Skin epidermis (tissue), 12 donors: ENCODE measurements at regions not wholly inside any gene's neighbourhood (a gene's known extent, or its start where the extent isn't known, plus 50 kb on each side); places are given as distances from the start of the nearest gene placed in this dataset.
"Not testable (repeated sequence)": the region's sequence is repeated elsewhere in the genome, so short reads cannot be mapped to it uniquely, and the experiment has no call there.

Experiments
- H3K27ac ChIP-seq, 21 experiments: fragments of 200-600 bp; sonication (generic) in 11 of 21; one replicate each; pipeline ENCODE4 v1.5.0; 2020; ENCODE audit warnings: mild to moderate bottlenecking in 3 of 21, inconsistent platforms in 2 of 21, moderate library complexity in 2 of 21
- H3K4me3 ChIP-seq, 7 experiments: fragments of 200-600 bp; sonication (generic) in 2 of 7; one replicate each; pipeline ENCODE4 v1.5.0; 2020; ENCODE audit warnings: inconsistent platforms in 2 of 7, mild to moderate bottlenecking in 2 of 7, moderate library complexity in 1 of 7

- H3K27ac ChIP-seq = no peak overlapping the region
Measured at GRCh38 chr4:17055788-17056187, 157.3 kb upstream of the LDB2 start.

DNA sequence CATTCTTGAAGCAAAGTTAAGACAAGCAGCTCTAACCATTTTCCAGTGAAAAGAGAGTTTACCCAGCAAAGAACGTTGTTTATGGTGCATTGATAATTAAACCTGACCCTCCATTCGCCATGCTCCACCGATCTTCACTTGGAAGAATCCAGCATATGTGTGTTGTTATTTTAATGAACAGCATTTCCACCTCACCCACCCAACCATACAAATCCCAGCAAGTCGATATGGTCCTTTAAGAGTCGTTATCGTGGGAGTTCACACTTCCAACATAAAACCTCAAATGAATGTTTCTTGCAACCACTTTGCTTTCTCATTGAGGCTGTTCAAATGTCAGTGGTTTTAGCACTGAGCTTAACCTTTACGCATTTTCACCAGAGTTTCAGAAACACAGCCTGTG is 147.4 kb upstream of the LDB2 start:
- no peak overlapping the region for H3K4me3 ChIP-seq
- H3K27ac ChIP-seq = no peak overlapping the region

More at GRCh38 chr4:17055788-17056187, 157.3 kb upstream of the LDB2 start:
- no peak overlapping the region for H3K4me3 ChIP-seq

DNA sequence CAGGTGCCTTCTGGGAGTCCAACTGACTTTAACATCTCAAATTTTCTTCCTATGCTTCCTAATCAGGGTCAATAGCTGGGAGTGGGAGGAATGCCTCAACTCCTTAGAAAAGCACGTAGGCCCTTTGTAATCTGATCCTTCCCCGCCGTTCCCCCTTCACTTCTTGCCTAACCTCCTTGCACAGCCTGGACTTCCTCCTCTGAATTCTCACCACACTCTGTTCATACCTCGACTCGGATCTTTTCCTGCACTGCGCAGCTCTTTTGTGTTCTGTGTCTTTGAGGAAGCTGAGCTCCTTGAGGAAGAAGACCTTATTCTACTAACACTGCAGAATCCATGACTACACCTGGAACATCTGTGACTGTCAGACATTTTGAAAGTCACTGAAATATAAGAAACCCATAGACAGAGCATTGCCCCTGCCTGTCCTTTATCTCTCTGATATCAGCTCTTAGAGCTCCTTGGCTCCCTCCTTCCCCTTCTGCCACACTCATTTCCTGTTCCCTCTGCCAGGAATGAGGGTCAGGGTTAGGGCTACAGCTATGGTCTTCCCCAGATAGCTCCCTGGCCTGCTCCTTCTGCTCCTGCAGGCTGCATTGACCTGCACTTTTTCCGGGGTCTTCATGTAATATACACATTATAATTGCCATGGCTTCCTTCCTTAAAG is 140.2 kb upstream of the LDB2 start:
- Histone ChIP-seq H3K27ac (no peak overlapping the region), H3K4me3 (no peak overlapping the region)

DNA sequence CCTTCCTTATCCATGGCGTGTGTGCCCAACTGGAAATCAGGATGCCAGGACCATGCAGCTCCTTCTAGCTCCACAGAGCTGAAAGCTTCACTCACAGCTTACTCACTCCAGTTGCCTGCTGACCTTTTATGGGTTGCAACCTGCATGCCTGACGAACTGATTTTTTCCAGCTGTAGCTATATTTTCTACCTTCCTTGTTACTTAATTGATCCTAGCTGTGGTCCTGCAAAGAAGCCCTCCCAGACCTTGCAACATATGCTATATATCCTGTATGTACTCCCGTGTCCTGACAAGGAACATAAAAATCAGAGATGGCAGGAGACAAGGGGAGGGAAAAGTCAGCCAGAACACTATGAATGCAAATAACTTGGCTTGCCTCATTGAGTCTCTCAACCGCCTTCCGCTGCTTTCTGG is 135.3 kb upstream of the LDB2 start:
- H3K27ac ChIP-seq = no peak overlapping the region
- no peak overlapping the region for H3K4me3 ChIP-seq

DNA sequence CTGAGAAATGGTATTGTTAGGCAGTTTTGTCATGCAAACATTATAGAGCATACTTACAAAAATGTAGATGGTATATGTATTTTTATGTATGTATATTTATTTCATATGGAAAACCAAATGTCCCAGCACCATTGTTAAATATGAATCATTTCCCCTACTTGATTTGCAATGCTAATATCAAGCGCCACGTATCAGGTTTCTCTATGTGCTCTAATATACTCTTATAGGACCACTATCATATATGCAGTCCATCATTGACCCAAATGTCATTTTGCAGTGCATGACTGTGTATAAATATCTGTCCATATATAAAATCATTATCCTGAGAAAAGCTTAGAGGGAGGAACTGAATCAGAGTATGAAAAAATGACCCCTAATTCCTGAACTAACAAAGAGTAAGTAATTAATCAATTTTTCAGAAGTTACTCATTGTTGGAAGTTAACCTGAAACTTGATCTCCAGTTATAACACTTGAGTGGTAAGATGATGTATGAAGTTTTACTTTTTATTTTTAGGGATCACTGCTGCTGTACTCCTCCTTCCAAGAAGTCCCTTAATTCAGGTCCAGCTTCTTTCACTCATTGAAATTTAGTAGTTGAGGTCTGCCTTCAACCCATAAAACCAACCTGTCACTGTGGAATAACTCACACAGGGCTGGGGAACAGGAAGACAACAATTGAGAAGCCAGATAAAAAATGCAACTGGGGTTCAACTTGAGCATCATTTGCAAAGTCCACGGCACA is 134.8 kb upstream of the LDB2 start:
- Histone ChIP-seq H3K27ac (no peak overlapping the region), H3K4me3 (no peak overlapping the region)

DNA sequence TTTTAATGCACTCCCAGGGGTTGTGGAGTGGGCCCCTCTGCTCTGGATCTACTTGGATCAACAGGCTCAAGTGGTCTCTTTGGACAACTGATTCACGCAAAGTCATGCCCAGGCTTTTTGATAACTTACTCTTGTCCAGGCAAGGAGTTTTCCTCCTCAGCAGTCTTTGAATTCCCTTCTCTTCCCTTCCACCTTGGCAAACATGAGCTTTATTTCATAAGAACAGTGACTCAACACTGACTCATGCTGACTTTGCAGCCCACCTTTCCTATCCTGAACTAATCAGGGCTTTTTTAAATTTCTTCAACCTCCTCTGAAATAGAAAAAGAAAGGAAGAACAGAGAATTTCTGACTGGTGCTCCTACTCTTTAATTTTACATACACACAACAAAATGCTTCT is 132.1 kb upstream of the LDB2 start:
- Histone ChIP-seq H3K27ac (no peak overlapping the region), H3K4me3 (no peak overlapping the region)

DNA sequence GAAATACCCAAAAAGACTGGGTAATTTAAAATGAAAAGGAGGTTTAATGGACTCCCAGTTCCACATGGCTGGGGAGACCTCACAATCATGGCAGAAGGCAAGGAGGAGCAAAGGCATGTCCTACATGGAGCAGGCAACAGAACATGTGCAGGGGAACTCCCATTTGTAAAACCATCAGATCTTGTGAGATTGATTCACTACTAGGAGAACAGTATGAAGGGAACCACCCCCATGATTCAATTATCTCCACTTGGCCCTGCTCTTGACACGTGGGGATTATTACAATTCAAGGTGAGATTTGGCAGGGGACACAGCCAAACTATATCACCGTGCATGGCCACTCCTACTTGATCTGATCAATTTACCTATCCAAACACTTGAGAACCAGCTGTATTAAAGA is 131.5 kb upstream of the LDB2 start:
- H3K4me3 ChIP-seq = no peak overlapping the region

DNA sequence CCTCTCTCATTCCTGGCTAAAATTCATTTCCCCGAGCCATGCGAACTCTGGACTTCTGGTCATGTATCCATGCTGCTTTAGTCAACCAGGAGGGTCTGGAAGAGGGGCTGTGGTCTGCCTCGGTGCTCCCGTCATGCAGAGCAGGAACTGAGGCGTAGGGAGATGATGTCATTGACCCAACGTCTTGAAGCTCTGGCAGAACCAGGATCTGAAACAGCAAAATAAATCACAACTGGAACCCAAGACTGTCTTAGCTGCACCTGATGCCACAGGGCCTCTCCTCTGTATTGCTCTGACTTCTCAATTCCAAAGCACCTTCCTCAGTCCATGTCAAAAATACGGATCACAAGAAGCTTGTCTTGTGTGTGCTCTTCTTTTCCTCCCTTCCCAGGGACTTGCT is 131.0 kb upstream of the LDB2 start:
- no peak overlapping the region for H3K27ac ChIP-seq
- H3K4me3 ChIP-seq = no peak overlapping the region

More for the DNA sequence above, 131.5 kb upstream of the LDB2 start:
- no peak overlapping the region for H3K27ac ChIP-seq

DNA sequence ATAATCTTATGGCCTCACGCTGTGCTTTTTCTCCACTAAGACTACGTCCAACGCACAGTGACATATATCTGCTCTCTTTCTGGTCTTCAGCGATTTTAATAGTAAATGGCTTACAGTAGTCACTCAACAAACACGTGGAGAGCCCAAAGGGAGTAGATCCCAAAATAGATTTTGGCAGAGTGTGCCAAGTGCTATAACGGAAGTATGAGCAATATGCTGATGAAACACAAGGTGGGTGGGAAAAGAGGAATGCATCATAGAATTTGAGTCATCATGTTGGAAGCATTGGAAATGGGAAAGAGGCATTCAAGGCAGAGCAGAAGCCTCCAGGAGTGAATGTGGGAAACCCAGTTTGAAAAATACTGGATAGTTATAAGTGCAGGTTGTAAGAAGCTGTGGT is 129.1 kb upstream of the LDB2 start:
- Histone ChIP-seq H3K27ac (no peak overlapping the region), H3K4me3 (no peak overlapping the region)

GRCh38 chr4:17024425-17024824 is 126.0 kb upstream of the LDB2 start:
- Histone ChIP-seq H3K27ac (no peak overlapping the region), H3K4me3 (no peak overlapping the region)

DNA sequence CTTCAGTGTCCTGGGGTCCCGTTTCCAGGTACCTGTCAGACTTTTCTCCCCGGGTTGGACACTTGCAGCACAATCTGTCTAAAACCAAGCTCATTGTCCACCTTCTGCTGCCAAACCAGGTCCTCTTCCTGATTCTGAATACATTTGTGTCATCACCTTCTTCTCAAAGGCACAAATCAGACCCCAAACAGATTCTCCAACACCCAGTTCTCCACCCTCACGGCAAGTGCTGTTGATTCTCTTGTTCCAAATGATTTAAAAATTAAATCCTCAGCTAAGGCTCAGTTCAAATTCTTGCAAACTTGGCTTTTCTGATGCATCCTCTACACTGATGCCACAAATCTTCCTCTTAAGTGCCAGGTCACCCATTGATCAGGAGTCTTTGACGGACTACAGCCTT is 122.5 kb upstream of the LDB2 start:
- Histone ChIP-seq H3K4me3 (no peak overlapping the region), H3K27ac (no peak overlapping the region)

DNA sequence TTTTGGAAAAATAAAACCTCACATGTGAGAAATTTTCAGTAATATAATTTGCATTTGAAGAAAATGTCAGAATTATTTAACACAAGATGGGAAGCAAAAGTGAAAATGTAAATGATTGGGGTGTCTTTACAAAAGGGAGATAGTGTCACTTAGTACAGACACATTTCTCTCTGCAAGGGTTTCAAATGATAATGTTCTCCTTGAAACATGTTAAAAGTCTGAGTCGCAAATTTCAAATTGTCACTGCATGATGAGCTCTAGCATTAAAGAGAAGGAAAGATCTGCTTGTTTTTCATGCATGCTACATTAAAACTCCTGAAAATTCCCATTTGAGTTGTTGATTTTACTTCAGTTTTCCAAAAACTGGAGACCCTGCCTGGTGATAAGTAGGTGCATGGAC is 122.0 kb upstream of the LDB2 start:
- no peak overlapping the region for H3K4me3 ChIP-seq
- no peak overlapping the region for H3K27ac ChIP-seq

GRCh38 chr4:17018621-17019020 is 120.2 kb upstream of the LDB2 start:
- H3K4me3 ChIP-seq, H3K27ac ChIP-seq: not testable (repeated sequence)

- H3K27ac ChIP-seq = no peak overlapping the region
- no peak overlapping the region for H3K4me3 ChIP-seq
Measured at GRCh38 chr4:17018013-17018412, 119.6 kb upstream of the LDB2 start.

DNA sequence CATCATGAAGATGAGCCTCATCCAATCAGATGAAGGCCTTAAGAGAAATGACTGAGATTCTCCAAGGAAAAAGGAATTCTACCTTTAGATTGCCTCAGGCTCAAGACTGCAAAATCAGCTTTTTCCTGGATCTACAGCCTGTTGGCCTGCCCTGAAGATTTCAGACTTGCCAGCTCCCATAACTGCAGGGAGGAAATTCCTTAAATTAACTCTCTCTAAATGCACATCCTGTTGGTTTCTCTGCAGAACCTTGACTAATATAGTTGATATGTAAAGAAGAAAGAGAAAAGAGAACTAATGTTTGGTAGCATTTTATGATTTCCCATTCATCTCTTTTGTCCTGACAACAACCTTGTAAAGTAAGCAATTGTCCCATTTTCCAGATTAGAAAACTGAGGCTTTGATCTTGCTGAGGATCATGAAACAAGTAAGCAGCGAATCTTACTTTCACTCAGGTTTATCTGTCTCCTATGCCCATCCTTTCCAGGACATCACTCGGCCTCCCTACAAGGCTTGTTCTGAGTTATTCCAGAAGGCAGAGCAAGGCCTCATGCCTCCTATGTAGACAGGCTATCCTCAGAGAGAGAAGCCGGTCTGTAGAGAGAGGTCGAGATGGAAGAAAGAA is 115.0 kb upstream of the LDB2 start:
- H3K27ac ChIP-seq = no peak overlapping the region

DNA sequence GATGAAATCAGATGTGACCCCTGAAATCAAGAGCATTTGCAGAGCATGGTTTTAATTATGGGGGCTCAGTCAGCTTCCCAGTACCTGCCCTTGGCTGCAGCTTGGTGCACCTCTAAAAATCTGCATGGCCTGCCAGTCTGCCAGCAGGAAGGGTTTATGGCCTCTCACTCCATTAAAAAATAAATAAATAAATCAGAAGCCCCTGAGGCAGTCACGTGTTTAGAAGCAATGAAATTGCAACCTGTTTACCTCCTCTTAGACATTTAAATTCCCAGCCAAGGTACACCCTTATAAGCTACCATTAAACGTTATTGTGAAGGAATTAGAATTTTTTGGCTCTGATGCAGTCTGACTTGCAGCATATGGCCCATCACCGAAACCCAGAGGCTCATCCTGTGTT is 114.0 kb upstream of the LDB2 start:
- Histone ChIP-seq H3K4me3 (no peak overlapping the region), H3K27ac (no peak overlapping the region)

More for the DNA sequence above, 115.0 kb upstream of the LDB2 start:
- no peak overlapping the region for H3K4me3 ChIP-seq

DNA sequence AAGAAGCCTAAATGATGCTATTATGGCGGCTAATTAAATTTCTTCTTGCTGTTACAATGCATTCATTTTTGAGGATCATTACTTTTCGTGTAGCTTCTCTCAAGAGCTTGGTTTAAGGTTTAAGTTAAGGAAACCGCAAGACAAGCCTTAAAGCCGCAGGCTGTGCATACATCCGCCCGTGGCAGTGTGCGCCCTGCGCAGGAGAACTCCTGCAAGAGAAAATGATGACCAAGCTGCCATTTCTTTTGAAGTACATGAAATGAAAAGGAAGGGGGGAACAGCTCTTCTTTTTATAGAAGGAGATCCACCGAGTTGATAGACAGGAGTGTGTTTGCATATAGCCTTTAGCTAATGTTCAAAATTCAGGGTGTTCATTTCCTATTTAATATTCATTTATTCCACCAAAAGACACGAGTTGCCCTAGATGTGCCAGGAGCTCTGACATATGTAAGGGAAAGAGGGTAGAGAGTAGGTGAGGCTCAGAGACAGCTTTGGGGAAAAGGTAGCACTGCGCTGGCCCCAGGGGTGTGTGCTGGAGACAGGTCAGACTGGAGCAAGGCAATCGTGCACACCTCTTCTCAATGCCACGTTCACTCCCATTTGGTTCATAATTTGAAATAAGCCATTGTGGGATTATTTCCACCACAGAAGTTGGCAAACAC is 112.1 kb upstream of the LDB2 start:
- no peak overlapping the region for H3K4me3 ChIP-seq
- no peak overlapping the region for H3K27ac ChIP-seq

- no peak overlapping the region for H3K27ac ChIP-seq
- H3K4me3 ChIP-seq = no peak overlapping the region
Measured at GRCh38 chr4:17009871-17010367, 111.5 kb upstream of the LDB2 start.

DNA sequence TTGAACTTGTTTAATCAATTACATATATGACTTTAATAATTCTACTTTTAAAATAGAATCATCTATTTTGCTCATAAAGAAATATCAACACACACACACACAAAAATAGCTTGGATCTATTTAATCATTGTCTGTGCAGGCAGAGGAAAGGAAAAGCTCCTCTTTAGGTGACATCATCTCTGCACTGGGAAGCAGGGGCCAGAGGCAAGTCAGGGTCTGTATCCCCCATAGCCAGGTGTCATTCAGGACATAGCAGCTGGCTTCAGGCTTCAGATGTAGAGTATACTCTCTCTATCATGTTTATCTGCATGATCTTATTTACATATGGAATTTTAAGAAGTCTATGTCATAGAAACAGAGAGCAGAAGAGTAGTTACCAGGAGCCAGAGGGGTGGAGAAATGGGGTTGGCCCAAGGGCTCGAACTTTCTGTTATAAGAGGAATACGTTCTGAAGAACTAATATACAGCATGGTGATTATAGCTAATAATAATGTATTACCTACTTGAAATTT is 110.4 kb upstream of the LDB2 start:
- Histone ChIP-seq H3K4me3 (no peak overlapping the region), H3K27ac (no peak overlapping the region)
